PFSK-1 (cell line): ENCODE measurements at regions not wholly inside any gene's neighbourhood (a gene's known extent, or its start where the extent isn't known, plus 50 kb on each side); places are given as distances from the start of the nearest gene placed in this dataset.

Experiments used
- TAF1 ChIP-seq: IDR thresholded peaks from 2 replicates; pipeline ENCODE4 v1.6.1; 2012; ENCODE audit warnings: low read length, control low read depth, borderline replicate concordance; ENCODE audit not compliant: insufficient read depth
- TF ChIP-seq, protein P1 (sequence below), 2 experiments: IDR thresholded peaks; 2 replicates each; pipeline versions ENCODE4 v1.6.1 to v1.8.0; 2011 to 2012; ENCODE audit warnings: low read depth in 2 of 2, low read length in 2 of 2, control low read depth in 1 of 2, inconsistent platforms in 1 of 2, mild to moderate bottlenecking in 1 of 2, moderate library complexity in 1 of 2; ENCODE audit not compliant: insufficient read depth in 1 of 2

DNA sequence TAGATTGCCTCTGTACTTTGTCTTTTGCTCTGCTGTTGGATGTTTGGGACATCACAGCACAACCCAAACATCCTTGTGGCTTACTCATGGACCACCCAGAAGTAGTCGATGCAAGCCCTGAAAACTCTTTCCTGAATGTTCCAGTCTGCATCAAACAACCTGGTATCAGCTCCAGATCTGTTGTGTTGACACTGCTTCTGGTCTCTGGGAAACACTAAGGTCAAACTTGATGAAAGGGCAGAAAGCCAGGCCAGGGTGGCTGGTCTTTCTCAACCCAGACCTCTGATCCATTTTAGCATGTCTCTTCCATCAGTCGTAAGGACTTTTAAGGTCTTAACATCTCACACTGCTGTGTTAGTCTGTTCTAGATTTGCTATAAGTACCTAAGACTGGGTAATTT is 265.7 kb downstream of the ZNF536 start:
- no peak for TF ChIP-seq TAF1
- TF ChIP-seq, protein P1, sequence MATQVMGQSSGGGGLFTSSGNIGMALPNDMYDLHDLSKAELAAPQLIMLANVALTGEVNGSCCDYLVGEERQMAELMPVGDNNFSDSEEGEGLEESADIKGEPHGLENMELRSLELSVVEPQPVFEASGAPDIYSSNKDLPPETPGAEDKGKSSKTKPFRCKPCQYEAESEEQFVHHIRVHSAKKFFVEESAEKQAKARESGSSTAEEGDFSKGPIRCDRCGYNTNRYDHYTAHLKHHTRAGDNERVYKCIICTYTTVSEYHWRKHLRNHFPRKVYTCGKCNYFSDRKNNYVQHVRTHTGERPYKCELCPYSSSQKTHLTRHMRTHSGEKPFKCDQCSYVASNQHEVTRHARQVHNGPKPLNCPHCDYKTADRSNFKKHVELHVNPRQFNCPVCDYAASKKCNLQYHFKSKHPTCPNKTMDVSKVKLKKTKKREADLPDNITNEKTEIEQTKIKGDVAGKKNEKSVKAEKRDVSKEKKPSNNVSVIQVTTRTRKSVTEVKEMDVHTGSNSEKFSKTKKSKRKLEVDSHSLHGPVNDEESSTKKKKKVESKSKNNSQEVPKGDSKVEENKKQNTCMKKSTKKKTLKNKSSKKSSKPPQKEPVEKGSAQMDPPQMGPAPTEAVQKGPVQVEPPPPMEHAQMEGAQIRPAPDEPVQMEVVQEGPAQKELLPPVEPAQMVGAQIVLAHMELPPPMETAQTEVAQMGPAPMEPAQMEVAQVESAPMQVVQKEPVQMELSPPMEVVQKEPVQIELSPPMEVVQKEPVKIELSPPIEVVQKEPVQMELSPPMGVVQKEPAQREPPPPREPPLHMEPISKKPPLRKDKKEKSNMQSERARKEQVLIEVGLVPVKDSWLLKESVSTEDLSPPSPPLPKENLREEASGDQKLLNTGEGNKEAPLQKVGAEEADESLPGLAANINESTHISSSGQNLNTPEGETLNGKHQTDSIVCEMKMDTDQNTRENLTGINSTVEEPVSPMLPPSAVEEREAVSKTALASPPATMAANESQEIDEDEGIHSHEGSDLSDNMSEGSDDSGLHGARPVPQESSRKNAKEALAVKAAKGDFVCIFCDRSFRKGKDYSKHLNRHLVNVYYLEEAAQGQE (IDR thresholded peaks at IDR 0.05; ENCODE audit: insufficient read depth in 1 of 2, low read depth in 2 of 2, low read length in 2 of 2): no peak
